Trophoblast cell (in vitro differentiated cells and primary cell): ENCODE measurements at regions not wholly inside any gene's neighbourhood (a gene's known extent, or its start where the extent isn't known, plus 50 kb on each side); places are given as distances from the start of the nearest gene placed in this dataset.
A peak's percentile ranks its signal among the peaks of the same experiment; 100 is the strongest.

ENCODE experiments used
- DNase-seq, 2 donors: peaks; one replicate each; pipeline ENCODE4 v3.0.0-alpha.2; 2016
- H2AFZ ChIP-seq: 2 replicates; pipeline ENCODE4 v1.6.1; 2013; ENCODE audit warnings: low read length, moderate library complexity, mild to moderate bottlenecking; ENCODE audit not compliant: insufficient read depth, poor library complexity
- H2AK5ac ChIP-seq: 2 replicates; pipeline ENCODE4 v1.6.1; 2013; ENCODE audit warnings: mild to moderate bottlenecking, low read length
- H2BK120ac ChIP-seq: 2 replicates; pipeline ENCODE4 v1.6.1; 2013; ENCODE audit warnings: low read length, mild to moderate bottlenecking, moderate library complexity; ENCODE audit not compliant: insufficient read depth, poor library complexity
- H2BK12ac ChIP-seq: 2 replicates; pipeline ENCODE4 v1.6.1; 2013; ENCODE audit warnings: mild to moderate bottlenecking, low read length, moderate library complexity
- H2BK5ac ChIP-seq: 2 replicates; pipeline ENCODE4 v1.6.1; 2013; ENCODE audit warnings: low read length, low read depth, moderate library complexity, mild to moderate bottlenecking; ENCODE audit not compliant: poor library complexity
- H3K14ac ChIP-seq: 2 replicates; pipeline ENCODE4 v1.6.1; 2013; ENCODE audit warnings: mild to moderate bottlenecking, low read length
- H3K18ac ChIP-seq: 2 replicates; pipeline ENCODE4 v1.6.1; 2013; ENCODE audit warnings: mild to moderate bottlenecking, low read length
- H3K23ac ChIP-seq: 2 replicates; pipeline ENCODE4 v1.6.1; 2013; ENCODE audit warnings: low read length
- H3K27ac ChIP-seq: 2 replicates; pipeline ENCODE4 v1.5.1; 2013; ENCODE audit warnings: low read depth, mild to moderate bottlenecking, inconsistent platforms, low read length, moderate library complexity
- H3K27me3 ChIP-seq: 2 replicates; pipeline ENCODE4 v1.6.1; 2013; ENCODE audit warnings: inconsistent platforms, mild to moderate bottlenecking, low read length, moderate library complexity; ENCODE audit not compliant: insufficient read depth
- H3K36me3 ChIP-seq, 2 experiments: 1 replicate in 1 of 2; 2 replicates in 1 of 2; pipeline ENCODE4 v1.6.1; 2013; ENCODE audit warnings: low read length in 2 of 2, mild to moderate bottlenecking in 2 of 2, moderate library complexity in 1 of 2; ENCODE audit not compliant: insufficient read depth in 2 of 2, control insufficient read depth in 1 of 2
- H3K4ac ChIP-seq: 2 replicates; pipeline ENCODE4 v1.6.1; 2013; ENCODE audit warnings: low read depth, mild to moderate bottlenecking, low read length, moderate library complexity
- H3K4me1 ChIP-seq, 2 experiments: 1 replicate in 1 of 2; 2 replicates in 1 of 2; pipeline ENCODE4 v1.6.1; 2013; ENCODE audit warnings: low read length in 2 of 2, mild to moderate bottlenecking in 2 of 2, moderate library complexity in 1 of 2; ENCODE audit not compliant: insufficient read depth in 2 of 2, control insufficient read depth in 1 of 2
- H3K4me2 ChIP-seq: 2 replicates; pipeline ENCODE4 v1.6.1; 2013; ENCODE audit warnings: inconsistent platforms, mild to moderate bottlenecking, low read length, moderate library complexity
- H3K4me3 ChIP-seq: 2 replicates; pipeline ENCODE4 v1.5.1; 2013; ENCODE audit warnings: mild to moderate bottlenecking, low read depth, low read length, inconsistent platforms
- H3K79me1 ChIP-seq: one replicate; pipeline ENCODE4 v1.6.1; 2013; ENCODE audit warnings: low read length
- H3K79me2 ChIP-seq: 2 replicates; pipeline ENCODE4 v1.6.1; 2013; ENCODE audit warnings: low read length, mild to moderate bottlenecking; ENCODE audit not compliant: control insufficient read depth, insufficient read depth, poor library complexity
- H3K9ac ChIP-seq: 2 replicates; pipeline ENCODE4 v1.6.1; 2013; ENCODE audit warnings: mild to moderate bottlenecking, low read length
- H3K9me3 ChIP-seq: 2 replicates; pipeline ENCODE4 v1.6.1; 2013; ENCODE audit warnings: low read depth, mild to moderate bottlenecking, control low read depth, inconsistent platforms, low read length; ENCODE audit not compliant: insufficient read depth
- H4K12ac ChIP-seq: 2 replicates; pipeline ENCODE4 v1.6.1; 2013; ENCODE audit warnings: low read depth, mild to moderate bottlenecking, low read length, moderate library complexity
- H4K8ac ChIP-seq: 2 replicates; pipeline ENCODE4 v1.6.1; 2013; ENCODE audit warnings: low read depth, mild to moderate bottlenecking, low read length, moderate library complexity
- H4K91ac ChIP-seq: one replicate; pipeline ENCODE4 v1.6.1; 2013; ENCODE audit warnings: low read depth, mild to moderate bottlenecking, low read length, moderate library complexity
- WGBS: extraction: QIAGEN DNeasy Blood & Tissue Kit; methylation state at CpG from one replicate; pipeline ENCODE4 v1.1.7; 2013; ENCODE audit warnings: missing lambda C conversion rate; ENCODE audit not compliant: insufficient read length, insufficient coverage; ENCODE audit errors: extremely low coverage; 5-methylcytosine and 5-hydroxymethylcytosine counted together

DNA sequence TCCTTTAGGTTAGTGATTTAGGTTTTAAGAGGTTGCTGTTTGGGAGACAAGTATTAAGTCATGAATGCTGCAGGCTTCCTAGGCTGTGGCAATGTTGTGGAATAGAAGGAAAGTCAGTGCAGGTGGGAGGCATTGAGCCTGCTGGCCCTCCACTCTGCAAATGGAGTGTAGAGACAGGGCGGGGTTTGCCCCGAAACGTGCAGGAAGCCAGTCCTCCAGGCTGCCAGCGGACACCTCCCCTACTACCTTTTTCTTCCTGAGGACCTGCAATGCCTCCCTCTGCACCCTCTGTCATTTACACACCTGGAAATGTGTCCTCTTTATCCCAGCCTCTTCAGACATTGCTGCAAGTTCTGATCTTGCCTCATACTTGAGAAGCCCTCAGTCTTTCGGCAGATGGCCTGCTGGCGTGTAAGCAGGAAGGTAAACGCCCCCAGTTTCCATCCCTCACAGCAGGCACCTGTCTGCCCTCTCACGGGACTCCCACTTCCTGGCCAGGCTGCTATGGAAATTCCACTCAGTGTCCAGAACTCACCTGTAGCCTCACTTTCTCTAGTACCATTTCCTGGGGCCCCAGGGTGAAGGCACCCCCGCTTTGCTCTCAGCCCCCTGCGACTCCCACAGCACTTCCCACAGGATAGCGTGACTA lies 81.6 kb upstream of the BOD1 start:
- H3K18ac ChIP-seq, result no peak overlapping the region
- H3K27ac ChIP-seq, result no peak overlapping the region
- no peaks in the 10 kb centered on the region for H3K27me3 ChIP-seq
- H2BK120ac ChIP-seq, result no peak overlapping the region
- WGBS, result no CpG with 5 or more reads among the region's 11 CpGs
- H3K79me2 ChIP-seq, result no peaks in the 10 kb centered on the region
- H4K8ac ChIP-seq, result no peak overlapping the region
- H2BK12ac ChIP-seq, result no peak overlapping the region
- H3K4me2 ChIP-seq, result no peak overlapping the region
- no peak overlapping the region for H3K9ac ChIP-seq
- H3K4me3 ChIP-seq, result no peak overlapping the region
- no peaks in the 10 kb centered on the region for H3K36me3 ChIP-seq
- no peaks in the 10 kb centered on the region for H3K4me1 ChIP-seq
- H3K4ac ChIP-seq, result no peak overlapping the region
- DNase-seq, result no peak
- H2BK5ac ChIP-seq, result no peak overlapping the region
- no peaks in the 10 kb centered on the region for H3K9me3 ChIP-seq
- H2AK5ac ChIP-seq, result no peak overlapping the region
- no peak overlapping the region for H4K12ac ChIP-seq
- no peak overlapping the region for H4K91ac ChIP-seq
- H3K79me1 ChIP-seq, result no peaks in the 10 kb centered on the region
- no peak overlapping the region for H3K23ac ChIP-seq
- H3K14ac ChIP-seq, result no peak overlapping the region
- H2AFZ ChIP-seq, result no peak overlapping the region

DNA sequence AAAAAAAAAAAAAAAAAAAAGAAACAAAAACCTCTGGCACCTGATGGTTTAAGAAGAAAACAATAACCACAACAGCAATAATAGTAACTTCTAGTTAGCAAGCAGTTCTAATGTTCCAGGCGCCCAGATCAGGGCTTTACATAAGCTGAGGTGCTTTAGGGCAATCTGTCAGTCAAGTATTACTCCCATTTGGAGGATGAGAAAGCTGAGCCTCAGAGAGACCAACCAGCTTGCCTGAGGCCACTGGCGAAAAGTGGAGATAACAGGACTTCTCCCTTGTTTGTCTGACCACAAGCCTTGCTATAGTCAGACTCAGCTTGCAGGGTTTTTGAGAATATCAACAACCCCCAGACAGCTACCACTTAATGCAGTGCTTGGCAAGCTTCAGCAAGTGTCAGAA lies 83.5 kb upstream of the BOD1 start:
- H3K4me2 ChIP-seq, result no peak overlapping the region
- no peak overlapping the region for H4K12ac ChIP-seq
- H3K14ac ChIP-seq, result no peak overlapping the region
- no peak overlapping the region for H2AK5ac ChIP-seq
- H4K8ac ChIP-seq, result no peak overlapping the region
- H3K36me3 ChIP-seq, result no peaks in the 10 kb centered on the region
- no peak overlapping the region for H3K4me3 ChIP-seq
- no peaks in the 10 kb centered on the region for H3K79me2 ChIP-seq
- no peaks in the 10 kb centered on the region for H3K27me3 ChIP-seq
- H2BK12ac ChIP-seq, result no peak overlapping the region
- H3K9me3 ChIP-seq, result no peaks in the 10 kb centered on the region
- H3K9ac ChIP-seq, result no peak overlapping the region
- no peak overlapping the region for H2AFZ ChIP-seq
- no peak overlapping the region for H2BK5ac ChIP-seq
- DNase-seq, result peak; percentile 17 to 47
- no peak overlapping the region for H3K23ac ChIP-seq
- no peak overlapping the region for H3K4ac ChIP-seq
- no peak overlapping the region for H4K91ac ChIP-seq
- no peak overlapping the region for H3K27ac ChIP-seq
- no CpG with 5 or more reads among the region's 2 CpGs for whole genome bisulfite sequencing
- H3K18ac ChIP-seq, result no peak overlapping the region
- H3K4me1 ChIP-seq, result no peaks in the 10 kb centered on the region
- H2BK120ac ChIP-seq, result no peak overlapping the region
- no peaks in the 10 kb centered on the region for H3K79me1 ChIP-seq

DNA sequence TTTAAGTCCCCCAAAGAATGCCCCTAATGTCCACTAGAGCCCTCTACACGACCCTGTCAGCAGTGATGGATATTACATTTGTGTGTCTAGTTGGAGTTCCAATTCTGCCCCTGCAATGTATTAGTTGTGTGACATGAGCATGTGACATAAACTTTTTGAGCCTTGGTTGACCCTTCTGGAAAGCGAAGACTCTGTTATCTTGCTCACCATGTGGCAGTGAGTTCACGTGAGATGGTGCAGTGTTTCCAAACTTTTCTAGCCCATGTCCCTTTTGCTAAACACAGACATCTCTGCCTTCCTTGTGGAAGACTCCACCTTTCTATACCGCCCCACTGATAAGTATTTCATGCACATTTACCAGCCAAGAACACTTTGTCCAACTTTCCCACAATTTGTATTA lies 87.0 kb upstream of the BOD1 start:
- Histone ChIP-seq H3K18ac (no peak overlapping the region), H3K36me3 (no peaks in the 10 kb centered on the region), H3K4ac (no peak overlapping the region), H3K9me3 (no peaks in the 10 kb centered on the region), H4K91ac (no peak overlapping the region), H4K8ac (no peak overlapping the region), H3K79me1 (no peaks in the 10 kb centered on the region), H2BK120ac (no peak overlapping the region), H3K9ac (no peak overlapping the region), H3K4me1 (peaks cover 0 to 2% of the 10 kb centered on the region in 2 experiments), H2BK12ac (no peak overlapping the region), H2BK5ac (no peak overlapping the region), H4K12ac (no peak overlapping the region), H3K14ac (no peak overlapping the region), H3K4me3 (no peak overlapping the region), H3K23ac (no peak overlapping the region), H3K79me2 (no peaks in the 10 kb centered on the region), H3K4me2 (no peak overlapping the region), H3K27ac (no peak overlapping the region), H3K27me3 (no peaks in the 10 kb centered on the region), H2AK5ac (no peak overlapping the region), H2AFZ (no peak overlapping the region)
- no peak for DNase-seq
- WGBS, result no CpG with 5 or more reads among the region's 4 CpGs

GRCh38 chr5:173704615-173705511 lies 88.4 kb upstream of the BOD1 start:
- Histone ChIP-seq H3K79me2 (no peaks in the 10 kb centered on the region), H2BK12ac (no peak overlapping the region), H2AK5ac (no peak overlapping the region), H3K9me3 (no peaks in the 10 kb centered on the region), H3K18ac (no peak overlapping the region), H2AFZ (no peak overlapping the region), H3K4me2 (no peak overlapping the region), H2BK120ac (no peak overlapping the region), H3K23ac (no peak overlapping the region), H2BK5ac (no peak overlapping the region), H4K8ac (no peak overlapping the region), H4K12ac (no peak overlapping the region), H3K4me3 (no peak overlapping the region), H3K9ac (no peak overlapping the region), H3K27me3 (no peaks in the 10 kb centered on the region), H3K79me1 (no peaks in the 10 kb centered on the region), H3K36me3 (no peaks in the 10 kb centered on the region), H3K4me1 (peaks cover 0 to 2% of the 10 kb centered on the region in 2 experiments), H3K27ac (no peak overlapping the region), H3K4ac (no peak overlapping the region), H3K14ac (no peak overlapping the region), H4K91ac (no peak overlapping the region)
- DNase-seq, result no peak
- WGBS, result no CpG with 5 or more reads among the region's 22 CpGs
